Activated CD8-positive, alpha-beta memory T cell treated with anti-CD3 and anti-CD28 coated beads, Interleukin-2, amount 10 ng/mL, durations not matched to agents 7 days and 5 days (primary cell): ENCODE measurements at regions not wholly inside any gene's neighbourhood (a gene's known extent, or its start where the extent isn't known, plus 50 kb on each side); places are given as distances from the start of the nearest gene placed in this dataset.

Source experiments
- ATAC-seq: fragments of 150-1000 bp; cut with Tn5 transposase; one replicate; pipeline ENCODE4 v1.10.0; 2021; ENCODE audit warnings: moderate library complexity
- CTCF ChIA-PET: fragments of 350-600 bp; sonication (Branson Sonifier 250); formaldehyde crosslinking; loops from one replicate; lab custom pipeline; 2021; ENCODE audit warnings: antibody characterized with exemption; lab: Charles Lee
- DNase-seq: peaks from one replicate; pipeline ENCODE4 v3.0.0-alpha.2; 2020
- H3K27ac Mint-ChIP-seq: one replicate; pipeline ENCODE4 v1.8.0; 2021; ENCODE audit warnings: mild to moderate bottlenecking, mixed read lengths
- H3K27me3 Mint-ChIP-seq: one replicate; pipeline ENCODE4 v1.8.0; 2021; ENCODE audit warnings: mixed read lengths
- H3K36me3 Mint-ChIP-seq: one replicate; pipeline ENCODE4 v1.8.0; 2021; ENCODE audit warnings: mild to moderate bottlenecking, mixed read lengths
- H3K4me1 Mint-ChIP-seq: one replicate; pipeline ENCODE4 v1.8.0; 2021; ENCODE audit warnings: mixed read lengths
- H3K4me3 Mint-ChIP-seq: one replicate; pipeline ENCODE4 v1.8.0; 2021; ENCODE audit warnings: mild to moderate bottlenecking, moderate library complexity, mixed read lengths
- H3K9me3 Mint-ChIP-seq: one replicate; pipeline ENCODE4 v1.8.0; 2022; ENCODE audit warnings: low read depth, mixed read lengths

DNA sequence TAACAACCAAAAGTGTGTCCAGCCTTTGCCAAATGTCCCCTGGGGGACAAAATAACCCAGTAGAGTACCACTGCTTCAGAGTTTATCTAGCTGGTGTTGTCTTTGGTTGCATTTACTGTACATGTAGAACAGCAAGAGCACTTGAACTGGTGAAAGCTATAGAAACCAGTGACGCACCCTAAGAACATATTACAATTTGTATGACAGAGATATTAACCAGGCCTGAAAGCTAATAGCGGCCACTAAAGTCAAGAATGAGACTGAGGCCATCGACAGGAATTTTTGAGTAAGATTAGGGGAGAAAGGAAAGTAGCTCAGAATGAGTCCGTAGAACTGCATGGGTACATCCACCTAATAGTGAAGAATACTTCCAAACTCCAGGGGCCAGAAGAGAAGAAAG, 236.2 kb downstream of the MTERF1 start:
- DNase-seq (no peak), ATAC-seq (no peak)
- no peaks in the 10 kb centered on the region for H3K27me3 Mint-ChIP-seq
- no peaks in the 10 kb centered on the region for H3K36me3 Mint-ChIP-seq
- CTCF ChIA-PET: no interaction called here
- no peak overlapping the region for H3K27ac Mint-ChIP-seq
- H3K9me3 Mint-ChIP-seq: no peaks in the 10 kb centered on the region
- H3K4me1 Mint-ChIP-seq: no peaks in the 10 kb centered on the region
- H3K4me3 Mint-ChIP-seq: no peak overlapping the region

DNA sequence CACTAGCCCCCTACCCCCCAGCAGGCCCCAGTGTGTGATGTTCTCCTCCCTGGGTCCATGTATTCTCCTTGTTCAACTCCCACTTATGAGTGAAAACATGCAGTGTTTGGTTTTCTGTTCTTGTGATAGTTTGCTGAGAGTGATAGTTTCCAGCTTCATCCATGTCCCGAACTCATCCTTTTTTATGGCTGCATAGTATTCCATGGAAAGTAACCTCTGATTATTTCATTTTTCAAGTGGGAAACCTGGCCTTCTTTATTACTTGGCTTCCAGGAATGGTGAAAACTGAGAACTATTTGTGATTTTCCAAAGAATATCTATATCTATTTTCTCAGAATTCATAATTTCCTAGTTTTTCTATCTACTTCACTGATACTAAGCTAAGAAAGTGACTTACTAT, 235.0 kb downstream of the MTERF1 start:
- Mint-ChIP-seq H3K27me3 (no peaks in the 10 kb centered on the region), H3K36me3 (no peaks in the 10 kb centered on the region), H3K4me3 (no peak overlapping the region), H3K4me1 (no peaks in the 10 kb centered on the region), H3K9me3 (peaks cover 3% of the 10 kb centered on the region), H3K27ac (no peak overlapping the region)
- ATAC-seq (no peak), DNase-seq (no peak)
- CTCF ChIA-PET: no interaction called here

DNA sequence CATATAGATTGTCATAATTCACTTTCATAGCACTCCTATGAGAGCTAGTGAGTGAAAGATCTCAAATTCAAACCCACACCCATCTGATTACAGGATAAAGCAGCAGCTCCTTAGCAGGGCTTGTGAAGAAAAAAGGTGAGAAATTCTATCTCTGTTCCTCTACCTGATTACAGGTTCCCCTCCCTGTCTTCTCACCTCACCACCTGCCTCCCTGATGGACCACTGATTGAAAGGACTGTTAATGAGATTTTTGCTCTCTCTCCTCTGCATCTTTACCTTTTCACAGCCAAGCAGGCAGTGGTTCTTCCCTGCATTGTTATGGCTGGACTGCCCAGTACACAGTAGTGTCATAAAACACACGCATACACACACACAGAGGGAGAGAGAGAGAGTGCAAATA, 228.5 kb downstream of the MTERF1 start:
- H3K9me3 Mint-ChIP-seq: peaks cover 6% of the 10 kb centered on the region
- no peak overlapping the region for H3K27ac Mint-ChIP-seq
- ATAC-seq (no peak), DNase-seq (no peak)
- CTCF ChIA-PET: no interaction called here
- no peaks in the 10 kb centered on the region for H3K36me3 Mint-ChIP-seq
- no peaks in the 10 kb centered on the region for H3K27me3 Mint-ChIP-seq
- H3K4me3 Mint-ChIP-seq: no peak overlapping the region
- H3K4me1 Mint-ChIP-seq: no peaks in the 10 kb centered on the region

DNA sequence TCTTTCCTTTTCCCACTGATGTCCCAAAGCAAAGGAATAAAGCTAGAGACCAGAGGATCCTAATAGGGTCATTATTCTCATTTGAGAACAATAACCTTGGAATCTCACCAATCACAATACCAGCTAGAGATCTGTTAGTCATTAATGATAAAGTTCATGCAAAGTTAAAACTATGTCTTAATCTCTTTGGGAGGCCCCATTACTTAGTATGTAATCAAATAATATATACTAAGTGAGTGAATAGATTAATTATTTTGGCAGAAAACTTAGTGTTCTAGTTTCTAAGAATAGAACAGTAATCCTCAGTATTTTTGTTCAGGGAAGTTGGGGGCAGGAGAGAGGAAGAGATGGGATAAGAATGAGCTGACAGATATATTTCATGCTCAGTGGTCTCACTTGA, 227.2 kb downstream of the MTERF1 start:
- CTCF ChIA-PET: no interaction called here
- peaks cover 6% of the 10 kb centered on the region for H3K9me3 Mint-ChIP-seq
- ATAC-seq: no peak

DNA sequence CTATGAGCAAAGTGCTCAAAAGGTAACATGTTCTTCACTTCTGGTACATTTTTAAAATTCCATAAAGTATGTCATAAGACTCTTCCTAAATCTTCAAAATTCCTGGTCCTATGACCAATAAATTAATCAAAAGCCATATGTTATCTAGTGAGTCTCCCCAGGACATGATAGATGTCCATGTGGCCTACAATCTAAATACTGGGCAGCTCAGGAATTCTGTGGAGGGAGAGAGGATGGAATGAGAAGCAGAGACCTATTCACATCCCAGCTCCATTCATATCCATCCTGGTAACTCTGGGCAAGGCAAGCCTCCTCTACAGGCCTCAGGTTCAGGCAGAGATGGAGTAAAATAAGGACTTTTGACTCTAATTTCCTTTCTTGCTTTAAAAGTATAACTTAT, 224.8 kb downstream of the MTERF1 start:
- no peaks in the 10 kb centered on the region for H3K36me3 Mint-ChIP-seq
- H3K27me3 Mint-ChIP-seq: no peaks in the 10 kb centered on the region
- ATAC-seq: no peak
- H3K4me1 Mint-ChIP-seq: no peaks in the 10 kb centered on the region
- no peak overlapping the region for H3K4me3 Mint-ChIP-seq
- no peak overlapping the region for H3K27ac Mint-ChIP-seq
- CTCF ChIA-PET: no interaction called here
- DNase-seq: no peak
- peaks cover 2% of the 10 kb centered on the region for H3K9me3 Mint-ChIP-seq

More for the DNA sequence above, 227.2 kb downstream of the MTERF1 start:
- H3K27me3 Mint-ChIP-seq: no peaks in the 10 kb centered on the region
- no peak overlapping the region for H3K4me3 Mint-ChIP-seq
- H3K4me1 Mint-ChIP-seq: no peaks in the 10 kb centered on the region
- no peaks in the 10 kb centered on the region for H3K36me3 Mint-ChIP-seq
- H3K27ac Mint-ChIP-seq: no peak overlapping the region
- no peak for DNase-seq

DNA sequence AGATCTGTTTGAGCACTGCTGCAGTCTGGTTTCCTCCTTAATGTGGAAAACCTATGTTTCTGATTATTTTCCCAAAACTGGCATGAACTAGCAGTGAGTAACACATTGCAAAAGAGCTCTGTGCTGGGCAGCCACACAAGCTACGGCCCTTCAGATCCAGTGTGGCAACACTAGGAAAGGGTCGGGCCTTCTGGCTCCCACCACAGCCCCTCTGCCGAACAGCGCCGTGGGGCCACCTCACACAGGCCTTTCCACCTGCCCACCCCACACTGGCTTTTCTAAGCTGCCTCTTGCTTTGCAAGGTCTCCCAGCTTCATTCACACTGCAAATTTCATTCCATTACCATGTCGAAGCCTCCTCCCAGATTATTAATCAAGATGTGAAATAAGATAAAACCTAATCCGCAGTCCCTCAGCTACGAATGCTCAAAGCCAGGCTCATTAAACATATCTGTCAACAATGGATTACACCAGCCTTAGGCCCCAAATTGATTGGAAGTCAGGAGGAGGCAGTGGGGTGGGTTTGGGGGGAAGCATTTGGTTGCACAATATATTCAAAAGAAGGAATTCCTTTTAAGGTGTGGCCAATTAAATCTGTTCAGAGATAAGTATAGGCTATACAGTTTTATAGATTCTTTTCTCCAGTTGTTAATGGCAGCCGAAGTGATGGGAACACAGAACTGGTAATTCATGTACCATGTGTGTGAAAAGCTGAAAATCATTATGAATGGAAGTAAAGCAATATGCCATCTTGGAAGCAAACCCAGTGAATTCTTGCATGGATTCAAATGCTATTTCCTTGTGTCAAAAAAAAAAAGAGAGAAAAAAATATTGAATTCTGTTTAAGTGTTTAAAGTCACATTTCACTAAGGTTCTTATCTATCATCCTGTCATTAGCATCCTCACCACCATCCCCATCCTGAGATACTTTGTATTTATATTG, 223.7 kb downstream of the MTERF1 start:
- no peak overlapping the region for H3K4me3 Mint-ChIP-seq
- H3K9me3 Mint-ChIP-seq: no peaks in the 10 kb centered on the region
- no peak for ATAC-seq
- CTCF ChIA-PET: no interaction called here
- no peaks in the 10 kb centered on the region for H3K27me3 Mint-ChIP-seq
- H3K4me1 Mint-ChIP-seq: no peaks in the 10 kb centered on the region
- no peaks in the 10 kb centered on the region for H3K36me3 Mint-ChIP-seq
- H3K27ac Mint-ChIP-seq: no peak overlapping the region
- DNase-seq: no peak

DNA sequence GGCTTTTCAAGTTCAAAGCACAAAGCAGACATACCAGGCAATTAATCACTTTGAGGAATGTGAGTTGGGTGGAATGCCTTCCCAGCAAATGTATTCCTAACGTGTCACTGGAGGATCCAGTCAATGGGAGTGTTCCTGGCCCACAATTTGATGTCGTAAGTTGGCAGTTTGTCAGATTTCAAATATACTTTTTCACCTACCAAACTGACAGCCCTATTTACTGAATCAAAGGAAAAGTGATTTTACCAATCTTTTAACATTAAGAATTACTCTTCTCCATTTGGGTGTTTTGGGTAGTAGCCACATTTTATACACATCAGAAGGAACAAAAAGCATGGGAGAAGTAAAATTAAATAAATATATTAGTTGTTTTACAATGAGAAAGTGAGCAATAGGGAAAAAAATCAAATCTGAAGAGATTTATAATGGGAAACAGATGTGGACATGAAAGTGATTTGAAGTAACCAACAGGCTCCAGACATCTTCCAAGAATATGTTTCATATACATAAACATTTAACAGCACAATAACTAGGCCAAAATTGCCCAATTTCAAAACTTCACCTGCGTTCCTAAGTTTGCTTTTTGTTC, 222.9 kb downstream of the MTERF1 start:
- H3K27me3 Mint-ChIP-seq: no peaks in the 10 kb centered on the region
- H3K4me1 Mint-ChIP-seq: no peaks in the 10 kb centered on the region
- ATAC-seq: no peak
- CTCF ChIA-PET: no interaction called here
- DNase-seq: no peak
- H3K9me3 Mint-ChIP-seq: no peaks in the 10 kb centered on the region
- H3K36me3 Mint-ChIP-seq: no peaks in the 10 kb centered on the region
- no peak overlapping the region for H3K4me3 Mint-ChIP-seq
- no peak overlapping the region for H3K27ac Mint-ChIP-seq

DNA sequence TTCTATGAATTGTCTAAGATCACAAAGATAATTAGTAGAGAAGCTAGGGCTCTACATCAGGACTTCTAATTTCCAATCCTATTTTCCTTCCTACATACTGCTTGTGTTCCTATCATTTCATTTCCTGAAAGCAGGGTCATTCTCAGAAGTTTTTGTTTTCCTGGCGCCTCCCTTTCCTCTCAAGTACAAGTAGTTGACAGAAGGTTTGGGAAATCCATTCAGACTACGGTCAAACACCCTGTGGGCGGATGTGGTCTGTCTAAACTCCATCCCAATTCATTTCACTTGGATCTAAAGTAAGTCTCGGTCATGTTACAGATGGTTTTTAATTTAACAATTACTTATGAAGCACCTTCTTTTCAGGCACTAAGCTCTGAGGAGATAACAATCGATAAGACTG, 221.4 kb downstream of the MTERF1 start:
- Mint-ChIP-seq H3K9me3 (no peaks in the 10 kb centered on the region), H3K36me3 (no peaks in the 10 kb centered on the region), H3K27ac (no peak overlapping the region), H3K27me3 (no peaks in the 10 kb centered on the region), H3K4me3 (no peak overlapping the region), H3K4me1 (no peaks in the 10 kb centered on the region)
- no peak for ATAC-seq
- CTCF ChIA-PET: interaction anchor here (0.6 kb wide), 1 partner anchor 1428 kb away, joined by 3 read pairs; no protein-coding TSS in a partner anchor
- no peak for DNase-seq

DNA sequence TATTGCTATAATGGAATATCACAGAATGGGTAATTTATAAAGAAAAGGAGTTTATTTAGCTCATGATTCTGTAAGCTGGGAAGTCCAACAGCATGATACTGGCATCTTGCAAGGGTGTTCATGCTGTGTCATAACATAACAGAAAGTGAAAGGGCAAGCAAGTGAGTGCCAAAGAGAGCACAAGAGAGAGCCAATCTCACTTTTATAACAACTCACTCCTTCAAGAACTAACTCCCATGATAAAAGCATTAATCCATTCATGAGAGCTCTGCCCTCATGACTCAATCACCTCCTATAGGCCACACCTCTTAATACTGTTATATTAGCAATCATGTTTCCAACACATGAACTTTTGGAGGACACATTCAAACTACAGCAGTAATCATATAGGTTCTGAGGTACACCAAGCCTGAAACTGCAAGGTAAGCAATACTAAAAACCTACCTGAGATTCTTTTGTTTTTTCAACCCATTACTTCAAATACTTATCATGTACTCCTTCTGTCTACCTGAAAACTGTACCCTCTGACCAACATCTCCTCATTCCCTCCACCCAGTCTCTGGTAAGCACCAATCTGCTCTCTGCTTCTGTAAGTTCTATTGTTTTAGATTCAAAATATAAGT, 219.7 kb downstream of the MTERF1 start:
- CTCF ChIA-PET: no interaction called here
- Mint-ChIP-seq H3K36me3 (no peaks in the 10 kb centered on the region), H3K27ac (no peak overlapping the region), H3K9me3 (no peaks in the 10 kb centered on the region), H3K4me3 (no peak overlapping the region), H3K4me1 (no peaks in the 10 kb centered on the region), H3K27me3 (no peaks in the 10 kb centered on the region)
- DNase-seq (no peak), ATAC-seq (no peak)

DNA sequence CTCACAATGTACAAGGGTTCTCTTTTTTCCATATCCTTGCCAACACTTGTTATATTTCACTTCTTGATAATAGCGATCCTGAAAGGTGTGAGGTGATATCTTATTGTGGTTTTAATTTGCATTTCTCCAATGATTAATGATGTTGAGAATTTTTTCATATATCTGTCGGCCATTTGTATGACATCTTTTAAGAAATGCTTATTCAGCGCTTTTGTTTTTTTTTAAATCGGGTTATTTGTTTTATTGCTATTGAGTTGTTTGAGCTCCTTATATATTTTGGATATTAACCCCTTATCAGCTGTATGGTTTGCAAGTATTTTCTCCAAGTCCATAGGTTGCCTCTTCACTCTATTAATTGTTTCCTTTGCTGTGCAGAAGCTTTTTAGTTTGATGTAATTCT, 218.8 kb downstream of the MTERF1 start:
- Mint-ChIP-seq H3K36me3 (no peaks in the 10 kb centered on the region), H3K9me3 (no peaks in the 10 kb centered on the region), H3K4me3 (no peak overlapping the region), H3K4me1 (no peaks in the 10 kb centered on the region), H3K27me3 (no peaks in the 10 kb centered on the region), H3K27ac (no peak overlapping the region)
- ATAC-seq (no peak), DNase-seq (no peak)
- CTCF ChIA-PET: no interaction called here

DNA sequence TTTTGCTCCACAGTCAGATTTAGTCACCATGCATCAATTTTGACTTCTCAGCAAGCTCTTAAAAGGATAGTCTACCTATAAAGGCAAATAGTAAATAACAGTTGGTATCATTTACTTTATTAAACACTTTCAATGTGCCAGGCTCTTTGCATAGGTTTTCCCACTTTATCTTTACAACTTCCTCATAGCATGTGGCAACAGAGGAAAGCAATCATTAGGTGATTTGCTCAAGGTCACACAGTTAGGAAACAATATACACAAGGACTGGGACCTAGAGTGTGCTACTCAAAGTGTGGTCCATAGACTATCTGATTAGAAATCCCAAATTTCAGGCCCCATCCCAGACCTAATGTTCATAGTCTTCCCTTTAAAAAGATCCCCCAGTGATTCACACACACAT, 212.3 kb downstream of the MTERF1 start:
- CTCF ChIA-PET: no interaction called here
- Mint-ChIP-seq H3K4me3 (no peak overlapping the region), H3K36me3 (no peaks in the 10 kb centered on the region), H3K27ac (no peak overlapping the region), H3K4me1 (no peaks in the 10 kb centered on the region), H3K27me3 (no peaks in the 10 kb centered on the region), H3K9me3 (no peaks in the 10 kb centered on the region)
- no peak for ATAC-seq
- DNase-seq: no peak

DNA sequence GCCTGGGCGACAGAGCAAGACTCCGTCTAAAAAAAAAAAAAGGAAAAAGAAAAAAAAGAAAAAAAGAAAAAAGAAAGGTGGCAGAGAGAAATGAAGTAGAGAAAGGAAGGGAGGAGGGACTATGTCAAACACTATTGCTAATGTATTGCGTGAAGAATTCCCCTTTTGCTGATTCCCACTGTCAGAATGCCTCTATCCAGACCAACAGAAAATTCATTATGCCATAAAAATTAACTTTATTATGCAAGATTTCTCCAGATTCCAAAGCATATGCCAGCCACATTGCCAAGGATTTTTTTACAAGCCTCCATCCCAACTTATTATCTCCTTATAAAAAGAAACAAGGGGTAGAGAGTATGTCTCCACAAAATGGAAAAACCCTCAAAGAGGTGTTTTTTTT, 209.3 kb downstream of the MTERF1 start:
- H3K9me3 Mint-ChIP-seq: no peaks in the 10 kb centered on the region
- H3K4me1 Mint-ChIP-seq: no peaks in the 10 kb centered on the region
- no peak for DNase-seq
- H3K36me3 Mint-ChIP-seq: no peaks in the 10 kb centered on the region
- no peak overlapping the region for H3K4me3 Mint-ChIP-seq
- ATAC-seq: no peak
- CTCF ChIA-PET: no interaction called here
- H3K27ac Mint-ChIP-seq: no peak overlapping the region
- no peaks in the 10 kb centered on the region for H3K27me3 Mint-ChIP-seq

DNA sequence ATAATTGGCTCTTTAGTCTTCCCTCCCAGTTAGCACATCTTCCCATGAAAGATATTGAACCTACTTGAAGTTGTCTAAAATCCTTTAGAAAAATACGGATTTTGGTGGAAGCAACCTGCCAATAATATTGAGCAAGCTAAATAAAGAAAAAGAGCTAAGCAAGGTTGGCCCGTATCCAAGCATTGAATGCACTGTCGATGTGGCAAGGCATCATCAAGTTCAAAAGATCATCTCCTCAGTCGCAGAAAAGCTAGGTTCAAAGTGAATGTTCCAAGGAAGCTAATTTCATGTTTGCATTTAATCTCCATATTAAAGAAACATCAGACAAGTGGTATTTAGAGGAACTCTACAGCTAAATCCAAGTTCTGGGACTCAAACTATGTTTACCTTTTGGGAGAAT, 206.0 kb downstream of the MTERF1 start:
- Mint-ChIP-seq H3K4me3 (no peak overlapping the region), H3K27me3 (no peaks in the 10 kb centered on the region), H3K9me3 (no peaks in the 10 kb centered on the region), H3K27ac (no peak overlapping the region), H3K4me1 (no peaks in the 10 kb centered on the region), H3K36me3 (no peaks in the 10 kb centered on the region)
- DNase-seq (no peak), ATAC-seq (no peak)
- CTCF ChIA-PET: no interaction called here

DNA sequence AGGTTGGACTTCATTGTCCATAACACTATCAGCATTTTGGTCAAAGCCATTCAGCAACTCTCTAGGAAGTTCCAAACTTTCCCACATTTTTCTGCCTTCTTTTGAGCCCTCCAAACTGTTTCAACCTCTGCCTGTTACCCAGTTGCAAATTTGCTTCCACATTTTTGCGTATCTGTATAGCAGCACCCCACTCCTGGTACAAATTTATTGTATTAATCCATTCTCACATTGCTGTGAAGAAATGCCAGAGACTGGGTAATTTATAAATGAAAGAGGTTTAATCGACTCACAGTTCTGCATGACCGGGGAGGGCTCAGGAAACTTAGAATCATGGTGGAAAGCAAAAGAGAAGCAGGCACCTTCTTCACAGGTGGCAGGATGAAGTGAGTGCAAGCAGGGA, 198.8 kb downstream of the MTERF1 start:
- H3K27ac Mint-ChIP-seq: no peak overlapping the region
- H3K4me1 Mint-ChIP-seq: no peaks in the 10 kb centered on the region
- CTCF ChIA-PET: no interaction called here

More for the DNA sequence above, 198.8 kb downstream of the MTERF1 start:
- Mint-ChIP-seq H3K9me3 (peaks cover 14% of the 10 kb centered on the region), H3K4me3 (no peak overlapping the region), H3K27me3 (no peaks in the 10 kb centered on the region), H3K36me3 (no peaks in the 10 kb centered on the region)
- DNase-seq (no peak), ATAC-seq (no peak)
